ENCODE measurements at regions not wholly inside any gene's neighbourhood (a gene's known extent, or its start where the extent isn't known, plus 50 kb on each side); places are given as distances from the start of the nearest gene placed in this dataset.

GRCh38 chr3:148262980-148263379 lies 434.7 kb upstream of the AGTR1 start:
- no peak overlapping the region for H3K23ac ChIP-seq (ENCODE audit: low read depth, low read length)
- H3K79me1 ChIP-seq (ENCODE audit: low read depth in 1 of 2, low read length in 2 of 2) = no peaks in the 10 kb centered on the region
- no peak overlapping the region for H4K5ac ChIP-seq (ENCODE audit: low read depth, low read length)
- no peak overlapping the region for H3K4me2 ChIP-seq (ENCODE audit: low read depth, low read length)
- H3K36me3 ChIP-seq (ENCODE audit: control insufficient read depth, insufficient read depth, low read length) = no peaks in the 10 kb centered on the region
- BruUV-seq (replicated peaks) = no TSS peak
- H2AK5ac ChIP-seq (ENCODE audit: low read depth, low read length) = no peak overlapping the region
- no peak overlapping the region for H2BK5ac ChIP-seq (ENCODE audit: low read depth, low read length, poor library complexity, severe bottlenecking)
- dilution Hi-C loops (cut with HindIII; ENCODE audit: low sequenced_read_pairs, unreplicated experiment) (no loop called here), intact Hi-C loops (cut with micrococcal nuclease) (no loop called here), in situ Hi-C loops (cut with MboI; ENCODE audit: low sequenced_read_pairs) (no loop called here)
- H2BK15ac ChIP-seq (ENCODE audit: low read depth, low read length) = no peak overlapping the region
- DNase-seq = no peak
- no peak overlapping the region for H3K18ac ChIP-seq (ENCODE audit: low read depth, low read length)
- no peak overlapping the region for H3K4me3 ChIP-seq (ENCODE audit: insufficient read depth, low read depth, low read length)
- no peak overlapping the region for H4K8ac ChIP-seq (ENCODE audit: low read depth in 2 of 2, low read length in 2 of 2)
- no peak overlapping the region for H2AK9ac ChIP-seq (replicated peaks; ENCODE audit: low read depth, low read length, poor library complexity)
- H2BK120ac ChIP-seq (ENCODE audit: low read depth, low read length) = no peak overlapping the region
- H3K14ac ChIP-seq (replicated peaks; ENCODE audit: low read depth, low read length) = no peak overlapping the region
- H2AFZ ChIP-seq (replicated peaks; ENCODE audit: low read length, poor library complexity) = no peak overlapping the region
- TF ChIP-seq POLR2A (IDR thresholded peaks at IDR 0.05; ENCODE audit: low read depth, low read length) (no peak), CEBPB (IDR thresholded peaks at IDR 0.05; ENCODE audit: low read depth, low read length) (no peak), CTCF (conservative IDR thresholded peaks at IDR 0.05; ENCODE audit: low read depth, low read length) (no peak), CHD1 (IDR thresholded peaks at IDR 0.05; ENCODE audit: low read depth, low read length) (no peak), MAZ (IDR thresholded peaks at IDR 0.05; ENCODE audit: borderline replicate concordance, low read depth, low read length) (no peak), USF2 (IDR thresholded peaks at IDR 0.05; ENCODE audit: low read depth, low read length) (no peak), RFX5 (IDR thresholded peaks at IDR 0.05; ENCODE audit: low read depth, low read length) (no peak)
- H3K4ac ChIP-seq (ENCODE audit: low read depth, low read length) = no peak overlapping the region
- ChIA-PET POLR2A (ENCODE audit: unreplicated experiment) (no interaction called here), CTCF (no interaction called here)
- no peaks in the 10 kb centered on the region for H4K20me1 ChIP-seq (ENCODE audit: insufficient read depth, low read length)
- H3K9me3 ChIP-seq (ENCODE audit: control insufficient read depth, insufficient read depth, low read length) = no peaks in the 10 kb centered on the region
- no peak overlapping the region for H4K91ac ChIP-seq (ENCODE audit: insufficient read depth, low read depth, low read length)
- no peak overlapping the region for H3K9ac ChIP-seq (ENCODE audit: low read depth, low read length)
- no peaks in the 10 kb centered on the region for H3K4me1 ChIP-seq (ENCODE audit: control insufficient read depth, insufficient read depth, low read length)
- no peaks in the 10 kb centered on the region for H3K27me3 ChIP-seq (ENCODE audit: control insufficient read depth, insufficient read depth, low read length)
- no peak overlapping the region for H2BK20ac ChIP-seq (ENCODE audit: low read depth, low read length)
- H3K27ac ChIP-seq (ENCODE audit: insufficient read depth, low read length) = no peak overlapping the region
- no peak for ATAC-seq (ENCODE audit: low read depth)
- H3K56ac ChIP-seq (ENCODE audit: extremely low read depth, insufficient read depth, low read length) = no peak overlapping the region
- no peaks in the 10 kb centered on the region for H3K9me1 ChIP-seq (ENCODE audit: insufficient read depth, low read length)

Data from IMR-90 (cell line).